HG03139 (cell line): ENCODE measurements at regions not wholly inside any gene's neighbourhood (a gene's known extent, or its start where the extent isn't known, plus 50 kb on each side); places are given as distances from the start of the nearest gene placed in this dataset.
"Not testable (repeated sequence)": the region's sequence is repeated elsewhere in the genome, so short reads cannot be mapped to it uniquely, and the experiment has no call there.

Experiments
- ATAC-seq: cut with Tn5 transposase; IDR thresholded peaks from one replicate; pipeline ENCODE4 v1.9.1; 2021; ENCODE audit not compliant: unreplicated experiment

- no peak for ATAC-seq
These were observed 160.3 kb upstream of the OLIG3 start for GRCh38 chr6:137654365-137654981.

- ATAC-seq = no peak
These were observed 161.1 kb upstream of the OLIG3 start for GRCh38 chr6:137655291-137655690.

GRCh38 chr6:137656735-137657134, 162.5 kb upstream of the OLIG3 start:
- ATAC-seq = no peak

- ATAC-seq = no peak
These were observed 163.2 kb upstream of the OLIG3 start for GRCh38 chr6:137657351-137657911.

GRCh38 chr6:137658287-137658686, 164.1 kb upstream of the OLIG3 start:
- no peak for ATAC-seq

GRCh38 chr6:137659871-137660270, 165.7 kb upstream of the OLIG3 start:
- no peak for ATAC-seq

- no peak for ATAC-seq
These were observed 166.1 kb upstream of the OLIG3 start for GRCh38 chr6:137660296-137660731.

GRCh38 chr6:137661601-137662000, 167.4 kb upstream of the OLIG3 start:
- no peak for ATAC-seq

- no peak for ATAC-seq
These were observed 170.0 kb upstream of the OLIG3 start for GRCh38 chr6:137664183-137664582.

- ATAC-seq = no peak
These were observed 171.2 kb upstream of the OLIG3 start for GRCh38 chr6:137665342-137665934.

GRCh38 chr6:137666202-137666774, 172.1 kb upstream of the OLIG3 start:
- no peak for ATAC-seq

GRCh38 chr6:137673603-137674002, 179.4 kb upstream of the OLIG3 start:
- ATAC-seq = no peak

GRCh38 chr6:137676888-137677287, 182.7 kb upstream of the OLIG3 start:
- no peak for ATAC-seq

GRCh38 chr6:137677709-137678108, 183.5 kb upstream of the OLIG3 start:
- ATAC-seq = no peak

GRCh38 chr6:137678451-137678850, 184.3 kb upstream of the OLIG3 start:
- no peak for ATAC-seq

GRCh38 chr6:137680705-137681346, 186.2 kb upstream of the TNFAIP3 start:
- ATAC-seq = no peak

GRCh38 chr6:137681445-137682009, 185.5 kb upstream of the TNFAIP3 start:
- no peak for ATAC-seq

- not testable (repeated sequence) for ATAC-seq
These were observed 184.4 kb upstream of the TNFAIP3 start for GRCh38 chr6:137682658-137683057.

GRCh38 chr6:137683916-137684315, 183.1 kb upstream of the TNFAIP3 start:
- no peak for ATAC-seq

- ATAC-seq = no peak
These were observed 181.2 kb upstream of the TNFAIP3 start for GRCh38 chr6:137685798-137686375.

GRCh38 chr6:137687818-137688217, 179.2 kb upstream of the TNFAIP3 start:
- ATAC-seq = no peak
